Neural cell (in vitro differentiated cells): ENCODE measurements at regions not wholly inside any gene's neighbourhood (a gene's known extent, or its start where the extent isn't known, plus 50 kb on each side); places are given as distances from the start of the nearest gene placed in this dataset.

Source experiments
- EP300 ChIP-seq: fragments of 450-650 bp; conservative IDR thresholded peaks from 2 replicates; pipeline ENCODE4 v1.6.1; 2014; ENCODE audit warnings: antibody characterized with exemption, mild to moderate bottlenecking, moderate library complexity; ENCODE audit not compliant: poor library complexity, severe bottlenecking
- EZH2 ChIP-seq: fragments of 200-600, 300-800 bp; shearing (Covaris generic), sonication (generic); IDR thresholded peaks from 2 replicates; pipeline ENCODE4 v1.6.1; 2014; ENCODE audit warnings: antibody characterized with exemption, low read length, borderline replicate concordance, mild to moderate bottlenecking; ENCODE audit not compliant: insufficient read depth, poor library complexity, severe bottlenecking
- MXI1 ChIP-seq: fragments of 450-650 bp; conservative IDR thresholded peaks from 2 replicates; pipeline ENCODE4 v1.6.1; 2014; ENCODE audit warnings: antibody characterized with exemption, mild to moderate bottlenecking; ENCODE audit not compliant: poor library complexity, severe bottlenecking
- POLR2AphosphoS5 ChIP-seq: IDR thresholded peaks from 2 replicates; pipeline ENCODE4 v1.6.1; 2012
- RAD21 ChIP-seq: fragments of 450-650 bp; conservative IDR thresholded peaks from 2 replicates; pipeline ENCODE4 v1.6.1; 2014; ENCODE audit warnings: antibody characterized with exemption, mild to moderate bottlenecking, moderate library complexity
- REST ChIP-seq: IDR thresholded peaks from 2 replicates; pipeline ENCODE4 v1.6.1; 2012; ENCODE audit warnings: borderline replicate concordance
- TAF1 ChIP-seq: IDR thresholded peaks from 2 replicates; pipeline ENCODE4 v1.6.1; 2012; ENCODE audit warnings: low read depth
- TF ChIP-seq, protein P1 (sequence below): fragments of 450-650 bp; IDR thresholded peaks from 2 replicates; pipeline ENCODE4 v1.5.1; 2014; ENCODE audit warnings: antibody characterized with exemption, mild to moderate bottlenecking, moderate library complexity; ENCODE audit not compliant: poor library complexity, severe bottlenecking

- TF ChIP-seq, protein P1, sequence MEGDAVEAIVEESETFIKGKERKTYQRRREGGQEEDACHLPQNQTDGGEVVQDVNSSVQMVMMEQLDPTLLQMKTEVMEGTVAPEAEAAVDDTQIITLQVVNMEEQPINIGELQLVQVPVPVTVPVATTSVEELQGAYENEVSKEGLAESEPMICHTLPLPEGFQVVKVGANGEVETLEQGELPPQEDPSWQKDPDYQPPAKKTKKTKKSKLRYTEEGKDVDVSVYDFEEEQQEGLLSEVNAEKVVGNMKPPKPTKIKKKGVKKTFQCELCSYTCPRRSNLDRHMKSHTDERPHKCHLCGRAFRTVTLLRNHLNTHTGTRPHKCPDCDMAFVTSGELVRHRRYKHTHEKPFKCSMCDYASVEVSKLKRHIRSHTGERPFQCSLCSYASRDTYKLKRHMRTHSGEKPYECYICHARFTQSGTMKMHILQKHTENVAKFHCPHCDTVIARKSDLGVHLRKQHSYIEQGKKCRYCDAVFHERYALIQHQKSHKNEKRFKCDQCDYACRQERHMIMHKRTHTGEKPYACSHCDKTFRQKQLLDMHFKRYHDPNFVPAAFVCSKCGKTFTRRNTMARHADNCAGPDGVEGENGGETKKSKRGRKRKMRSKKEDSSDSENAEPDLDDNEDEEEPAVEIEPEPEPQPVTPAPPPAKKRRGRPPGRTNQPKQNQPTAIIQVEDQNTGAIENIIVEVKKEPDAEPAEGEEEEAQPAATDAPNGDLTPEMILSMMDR = no peak
- no peak for TF ChIP-seq EP300
- TF ChIP-seq POLR2AphosphoS5 = no peak
- no peak for TF ChIP-seq EZH2
- TF ChIP-seq RAD21 = no peak
- TF ChIP-seq REST = no peak
- TF ChIP-seq TAF1 = no peak
- no peak for TF ChIP-seq MXI1
These were observed 424.5 kb upstream of the B3GAT1 start for GRCh38 chr11:134836561-134836960.
